ENCODE measurements at regions not wholly inside any gene's neighbourhood (a gene's known extent, or its start where the extent isn't known, plus 50 kb on each side); places are given as distances from the start of the nearest gene placed in this dataset.

- no peak for DNase-seq (ENCODE audit: low read depth, low spot score)
These were observed 268.4 kb downstream of the PRDM2 start for GRCh38 chr1:13968361-13968760.

GRCh38 chr1:13970631-13971247 lies 270.8 kb downstream of the PRDM2 start:
- DNase-seq (ENCODE audit: low read depth, low spot score) = no peak

GRCh38 chr1:13976485-13976884 lies 276.5 kb downstream of the PRDM2 start:
- no peak for DNase-seq (ENCODE audit: low read depth, low spot score)

GRCh38 chr1:13981142-13981541 lies 281.2 kb downstream of the PRDM2 start:
- no peak for DNase-seq (ENCODE audit: low read depth, low spot score)

GRCh38 chr1:13983393-13983792 lies 283.4 kb downstream of the PRDM2 start:
- no peak for DNase-seq (ENCODE audit: low read depth, low spot score)

- no peak for DNase-seq (ENCODE audit: low read depth, low spot score)
These were observed 291.0 kb downstream of the PRDM2 start for GRCh38 chr1:13990939-13991338.

- DNase-seq (ENCODE audit: low read depth, low spot score) = no peak
These were observed 292.7 kb downstream of the PRDM2 start for GRCh38 chr1:13992489-13993285.

- no peak for DNase-seq (ENCODE audit: low read depth, low spot score)
These were observed 294.4 kb downstream of the PRDM2 start for GRCh38 chr1:13994386-13994785.

GRCh38 chr1:13996334-13996733 lies 296.3 kb downstream of the PRDM2 start:
- DNase-seq (ENCODE audit: low read depth, low spot score) = no peak

GRCh38 chr1:14003552-14003951 lies 303.6 kb downstream of the PRDM2 start:
- no peak for DNase-seq (ENCODE audit: low read depth, low spot score)

GRCh38 chr1:14009582-14009981 lies 309.6 kb downstream of the PRDM2 start:
- DNase-seq (ENCODE audit: low read depth, low spot score) = no peak

- no peak for DNase-seq (ENCODE audit: low read depth, low spot score)
These were observed 310.5 kb downstream of the PRDM2 start for GRCh38 chr1:14010476-14010875.

GRCh38 chr1:14011132-14011531 lies 311.1 kb downstream of the PRDM2 start:
- no peak for DNase-seq (ENCODE audit: low read depth, low spot score)

- DNase-seq (ENCODE audit: low read depth, low spot score) = no peak
These were observed 311.9 kb downstream of the PRDM2 start for GRCh38 chr1:14011888-14012287.

- no peak for DNase-seq (ENCODE audit: low read depth, low spot score)
These were observed 314.9 kb downstream of the PRDM2 start for GRCh38 chr1:14014929-14015328.

GRCh38 chr1:14015917-14016316 lies 315.9 kb downstream of the PRDM2 start:
- DNase-seq (ENCODE audit: low read depth, low spot score) = no peak

GRCh38 chr1:14017531-14017961 lies 317.6 kb downstream of the PRDM2 start:
- no peak for DNase-seq (ENCODE audit: low read depth, low spot score)

GRCh38 chr1:14019461-14019860 lies 319.5 kb downstream of the PRDM2 start:
- no peak for DNase-seq (ENCODE audit: low read depth, low spot score)

GRCh38 chr1:14020006-14020405 lies 320.0 kb downstream of the PRDM2 start:
- no peak for DNase-seq (ENCODE audit: low read depth, low spot score)

GRCh38 chr1:14027099-14027498 lies 327.1 kb downstream of the PRDM2 start:
- DNase-seq (ENCODE audit: low read depth, low spot score) = no peak

GRCh38 chr1:14031461-14031860 lies 331.5 kb downstream of the PRDM2 start:
- DNase-seq (ENCODE audit: low read depth, low spot score) = no peak

GRCh38 chr1:14034506-14034905 lies 334.5 kb downstream of the PRDM2 start:
- no peak for DNase-seq (ENCODE audit: low read depth, low spot score)

GRCh38 chr1:14037101-14037847 lies 337.3 kb downstream of the PRDM2 start:
- DNase-seq (ENCODE audit: low read depth, low spot score) = no peak
